Colonic mucosa (tissue), 4 donors: ENCODE measurements at regions not wholly inside any gene's neighbourhood (a gene's known extent, or its start where the extent isn't known, plus 50 kb on each side); places are given as distances from the start of the nearest gene placed in this dataset.

Experiments
- DNase-seq: peaks from one replicate; pipeline ENCODE4 v3.0.0-alpha.2; 2020
- H3K27ac ChIP-seq: fragments of 200-600 bp; one replicate; pipeline ENCODE4 v1.8.0; 2021
- H3K27me3 ChIP-seq: fragments of 200-600 bp; one replicate; pipeline ENCODE4 v1.8.0; 2021
- H3K36me3 ChIP-seq: fragments of 200-600 bp; one replicate; pipeline ENCODE4 v1.8.0; 2021
- H3K4me1 ChIP-seq: fragments of 200-600 bp; one replicate; pipeline ENCODE4 v1.8.0; 2021; ENCODE audit warnings: mild to moderate bottlenecking
- H3K4me3 ChIP-seq: fragments of 200-600 bp; one replicate; pipeline ENCODE4 v1.8.0; 2021
- H3K9ac ChIP-seq, 2 donors: one replicate each; pipeline ENCODE4 v1.7.0; 2013; ENCODE audit warnings: control low read depth in 2 of 2, low read depth in 2 of 2, low read length in 2 of 2
- H3K9me3 ChIP-seq: fragments of 200-600 bp; one replicate; pipeline ENCODE4 v1.8.0; 2021
- intact Hi-C: fragments of 100-400 bp; cut with DNase I; formaldehyde crosslinking; loops from one replicate; pipeline ENCODE4 v1.14.1; 2022
- TF ChIP-seq, protein P1 (sequence below): fragments of 200-600 bp; IDR thresholded peaks from one replicate; pipeline ENCODE4 v1.8.0; 2022; ENCODE audit warnings: antibody characterized with exemption, mild to moderate bottlenecking
- donor health status: healthy.
- donor health status: DM: no; HTN: no; CAD: no.
- donor health status: DM: no; HTN: no; CAD: no.

DNA sequence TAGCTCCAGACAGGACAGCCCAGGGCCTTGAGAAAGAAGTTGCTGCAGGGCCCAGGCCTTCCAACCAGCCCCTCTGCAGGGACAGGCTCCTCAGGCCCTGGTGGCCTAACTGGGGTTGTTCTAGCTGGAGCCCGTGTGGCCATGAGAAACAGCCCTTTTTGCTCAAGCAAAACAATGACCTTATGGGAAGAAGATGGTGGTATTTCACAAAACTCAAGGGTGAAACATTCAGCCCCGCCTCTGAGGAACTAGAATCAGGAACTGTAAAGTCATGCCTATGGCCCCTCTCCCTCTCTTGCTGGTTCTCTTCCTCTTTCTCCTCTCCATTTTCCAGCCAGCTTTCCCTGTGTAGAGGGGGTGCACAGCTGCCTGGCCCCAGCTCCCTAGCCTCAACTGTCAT, 273.3 kb downstream of the RPLP1 start:
- H3K9me3 ChIP-seq = no peaks in the 10 kb centered on the region
- H3K4me3 ChIP-seq = no peak overlapping the region
- TF ChIP-seq, protein P1, sequence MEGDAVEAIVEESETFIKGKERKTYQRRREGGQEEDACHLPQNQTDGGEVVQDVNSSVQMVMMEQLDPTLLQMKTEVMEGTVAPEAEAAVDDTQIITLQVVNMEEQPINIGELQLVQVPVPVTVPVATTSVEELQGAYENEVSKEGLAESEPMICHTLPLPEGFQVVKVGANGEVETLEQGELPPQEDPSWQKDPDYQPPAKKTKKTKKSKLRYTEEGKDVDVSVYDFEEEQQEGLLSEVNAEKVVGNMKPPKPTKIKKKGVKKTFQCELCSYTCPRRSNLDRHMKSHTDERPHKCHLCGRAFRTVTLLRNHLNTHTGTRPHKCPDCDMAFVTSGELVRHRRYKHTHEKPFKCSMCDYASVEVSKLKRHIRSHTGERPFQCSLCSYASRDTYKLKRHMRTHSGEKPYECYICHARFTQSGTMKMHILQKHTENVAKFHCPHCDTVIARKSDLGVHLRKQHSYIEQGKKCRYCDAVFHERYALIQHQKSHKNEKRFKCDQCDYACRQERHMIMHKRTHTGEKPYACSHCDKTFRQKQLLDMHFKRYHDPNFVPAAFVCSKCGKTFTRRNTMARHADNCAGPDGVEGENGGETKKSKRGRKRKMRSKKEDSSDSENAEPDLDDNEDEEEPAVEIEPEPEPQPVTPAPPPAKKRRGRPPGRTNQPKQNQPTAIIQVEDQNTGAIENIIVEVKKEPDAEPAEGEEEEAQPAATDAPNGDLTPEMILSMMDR = no peak
- no peak overlapping the region for H3K9ac ChIP-seq
- no peak overlapping the region for H3K27ac ChIP-seq
- no peak for DNase-seq
- H3K27me3 ChIP-seq = no peaks in the 10 kb centered on the region
- intact Hi-C loops = no loop called here
- H3K4me1 ChIP-seq = no peaks in the 10 kb centered on the region
- no peaks in the 10 kb centered on the region for H3K36me3 ChIP-seq

DNA sequence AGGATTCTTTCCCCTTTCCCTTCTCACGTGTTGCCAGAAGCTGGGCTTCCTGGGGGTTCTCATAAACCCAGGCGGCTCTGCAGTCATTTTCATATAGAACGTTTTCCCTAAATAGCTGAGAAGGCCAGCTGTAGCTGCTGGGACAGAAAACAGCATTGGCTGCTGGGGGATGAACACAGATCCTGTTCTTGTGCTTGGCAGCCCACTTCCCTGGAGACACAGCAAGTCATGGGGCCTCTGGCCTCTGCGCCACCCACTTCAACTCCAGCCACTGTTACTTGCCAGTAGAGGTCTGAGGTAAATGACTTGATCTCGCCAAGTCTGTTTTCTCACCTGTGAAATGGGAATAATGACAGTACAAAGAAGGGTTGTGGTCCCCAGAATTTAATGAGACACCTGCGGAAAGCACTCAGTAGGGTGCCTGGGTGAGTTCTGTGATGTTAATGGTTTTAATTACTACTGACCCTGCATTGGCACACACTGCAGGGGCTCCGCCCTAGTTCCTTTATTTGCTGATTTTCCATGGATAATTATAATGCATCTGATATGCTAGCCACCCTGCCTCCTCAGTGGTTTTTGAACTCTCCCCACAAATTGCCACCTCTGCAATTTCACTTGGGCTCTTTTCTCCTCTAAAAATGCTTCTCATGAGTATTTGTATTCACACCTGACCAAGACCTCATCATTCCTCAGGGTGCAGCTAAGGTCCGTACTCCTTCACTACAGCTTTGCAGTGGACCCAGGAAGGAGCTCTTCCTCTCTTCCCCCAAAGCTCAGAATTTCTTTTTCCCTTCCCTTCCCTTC, 274.7 kb downstream of the RPLP1 start:
- intact Hi-C loops = no loop called here
- no peak overlapping the region for H3K4me3 ChIP-seq
- H3K4me1 ChIP-seq = no peaks in the 10 kb centered on the region
- H3K9me3 ChIP-seq = no peaks in the 10 kb centered on the region
- H3K9ac ChIP-seq = no peak overlapping the region
- TF ChIP-seq, protein P1 = no peak
- no peaks in the 10 kb centered on the region for H3K36me3 ChIP-seq
- H3K27ac ChIP-seq = no peak overlapping the region
- no peak for DNase-seq
- H3K27me3 ChIP-seq = no peaks in the 10 kb centered on the region

DNA sequence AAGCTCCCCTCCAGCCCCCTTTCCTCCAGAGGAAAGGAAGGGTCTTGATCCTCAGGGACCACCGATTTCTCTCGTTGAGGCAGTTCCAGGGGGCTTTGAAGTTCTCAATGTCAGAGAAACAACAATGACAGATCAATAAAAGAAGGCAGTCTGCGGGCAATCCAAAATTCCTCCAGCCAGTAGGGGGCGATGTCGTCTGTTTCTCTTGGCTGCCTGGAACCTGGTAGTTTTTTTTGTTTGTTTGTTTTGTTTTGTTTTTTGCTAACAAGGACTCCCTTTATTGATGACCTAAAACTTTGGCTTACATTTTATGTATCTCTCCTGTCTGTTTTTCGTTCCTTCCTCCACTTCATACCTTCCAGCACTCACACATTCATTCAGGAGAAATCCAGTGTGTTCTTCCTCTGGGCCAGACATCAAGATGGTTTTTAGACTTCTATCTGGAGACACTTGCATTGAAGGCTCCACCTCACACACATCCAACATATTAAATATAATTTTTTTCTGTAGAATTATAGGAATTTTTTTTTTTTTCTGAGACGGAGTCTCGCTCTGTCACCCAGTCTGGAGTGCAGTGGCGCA, 276.6 kb downstream of the RPLP1 start:
- intact Hi-C loops = no loop called here
- TF ChIP-seq, protein P1 = peak; percentile 82
- Histone ChIP-seq H3K9me3 (no peaks in the 10 kb centered on the region), H3K9ac (no peak overlapping the region), H3K36me3 (no peaks in the 10 kb centered on the region), H3K27me3 (no peaks in the 10 kb centered on the region), H3K4me1 (no peaks in the 10 kb centered on the region), H3K27ac (no peak overlapping the region), H3K4me3 (no peak overlapping the region)
- peak; percentile 64 for DNase-seq

- no peak overlapping the region for H3K4me3 ChIP-seq
Observed at GRCh38 chr15:69730281-69731080, 277.9 kb downstream of the RPLP1 start.

DNA sequence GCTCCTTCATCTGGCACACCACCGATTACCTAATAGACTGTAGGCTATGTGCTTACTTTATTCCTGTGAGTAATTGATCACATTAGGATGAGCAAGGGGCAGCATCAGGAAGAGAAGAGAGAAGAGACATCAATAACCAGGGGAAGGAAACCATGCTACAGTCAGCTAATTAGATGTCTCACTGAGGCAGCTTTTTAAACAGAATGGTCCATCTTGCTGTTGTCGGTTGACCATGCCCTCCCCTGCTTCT, 278.4 kb downstream of the RPLP1 start:
- no peak overlapping the region for H3K27ac ChIP-seq
- intact Hi-C loops = loop anchor here (5.0 kb wide), 1 partner anchor 736 kb away; no protein-coding TSS in a partner anchor
- DNase-seq = no peak
- no peak overlapping the region for H3K4me3 ChIP-seq
- H3K36me3 ChIP-seq = no peaks in the 10 kb centered on the region
- TF ChIP-seq, protein P1 = no peak
- no peaks in the 10 kb centered on the region for H3K27me3 ChIP-seq
- H3K9ac ChIP-seq = no peak overlapping the region
- H3K9me3 ChIP-seq = no peaks in the 10 kb centered on the region
- no peaks in the 10 kb centered on the region for H3K4me1 ChIP-seq

More at GRCh38 chr15:69730281-69731080, 277.9 kb downstream of the RPLP1 start:
- TF ChIP-seq, protein P1 = no peak
- intact Hi-C loops = loop anchor here (5.0 kb wide), 1 partner anchor 737 kb away; no protein-coding TSS in a partner anchor
- H3K9ac ChIP-seq = no peak overlapping the region
- no peaks in the 10 kb centered on the region for H3K9me3 ChIP-seq
- no peak overlapping the region for H3K27ac ChIP-seq
- H3K4me1 ChIP-seq = no peaks in the 10 kb centered on the region
- DNase-seq = no peak
- H3K27me3 ChIP-seq = no peaks in the 10 kb centered on the region
- H3K36me3 ChIP-seq = no peaks in the 10 kb centered on the region
